K562 (cell line): ENCODE measurements at regions not wholly inside any gene's neighbourhood (a gene's known extent, or its start where the extent isn't known, plus 50 kb on each side); places are given as distances from the start of the nearest gene placed in this dataset.

Experiments used
- MYNN ChIP-seq, 2 experiments: sonication (generic); formaldehyde crosslinking in 1 of 2; IDR thresholded peaks; 2 replicates each; pipeline versions ENCODE4 v1.5.0 to v1.6.1; 2016 to 2020; ENCODE audit warnings: antibody characterized with exemption in 1 of 2, missing genetic modification reagents in 1 of 2
- NCOA6 ChIP-seq: fragments of 450-650 bp; IDR thresholded peaks from 2 replicates; pipeline ENCODE4 v1.6.1; 2017; ENCODE audit warnings: mild to moderate bottlenecking
- RAD51 ChIP-seq: fragments of 450-650 bp; IDR thresholded peaks from 2 replicates; pipeline ENCODE4 v1.7.1; 2016; ENCODE audit warnings: low read depth, mild to moderate bottlenecking, borderline replicate concordance
- TCF7 ChIP-seq: sonication (generic); IDR thresholded peaks from 2 replicates; pipeline ENCODE4 v1.6.1; 2016; ENCODE audit warnings: antibody characterized with exemption, borderline replicate concordance
- TCF7L2 ChIP-seq: fragments of 150-350 bp; IDR thresholded peaks from 2 replicates; pipeline ENCODE4 v1.6.1; 2016; ENCODE audit warnings: low read depth, mild to moderate bottlenecking, low read length, moderate library complexity
- THAP12 ChIP-seq: fragments of 250-450 bp; sonication (Bioruptor Pico); IDR thresholded peaks from 2 replicates; pipeline ENCODE4 v1.9.0; 2021; ENCODE audit warnings: mild to moderate bottlenecking, inconsistent platforms
- UBTF ChIP-seq, 2 experiments: IDR thresholded peaks; 2 replicates each; pipeline ENCODE4 v1.6.1; 2012; ENCODE audit warnings: improper control_type of control experiment in 2 of 2, low read depth in 2 of 2, low read length in 2 of 2, borderline replicate concordance in 1 of 2
- ZNF512 ChIP-seq: IDR thresholded peaks from 2 replicates; pipeline ENCODE4 v1.6.1; 2016; ENCODE audit warnings: missing genetic modification characterization, missing compliant biosample characterization

GRCh38 chr19:28312269-28312668 is 900.7 kb downstream of the UQCRFS1 start:
- no peak for TF ChIP-seq UBTF (IDR thresholded peaks at IDR 0.05; ENCODE audit: borderline replicate concordance in 1 of 2, low read depth in 2 of 2, low read length in 2 of 2)
- TF ChIP-seq NCOA6 = no peak
- TF ChIP-seq TCF7L2 = no peak
- no peak for TF ChIP-seq RAD51
- TF ChIP-seq MYNN (IDR thresholded peaks at IDR 0.05) = no peak
- no peak for TF ChIP-seq MYNN (CRISPR knock-in tag; IDR thresholded peaks at IDR 0.05)
- no peak for TF ChIP-seq TCF7
- TF ChIP-seq ZNF512 (tag) = no peak
- TF ChIP-seq THAP12 (CRISPR knock-in tag) = no peak
